SK-N-SH treated with all-trans-retinoic acid at 6 μM for 48 hours (cell line): ENCODE measurements at regions not wholly inside any gene's neighbourhood (a gene's known extent, or its start where the extent isn't known, plus 50 kb on each side); places are given as distances from the start of the nearest gene placed in this dataset.

Source experiments
- ATAC-seq: fragments of 200-7000 bp; cut with Tn5 transposase; 3 replicates; pipeline ENCODE4 v1.9.1; 2020; ENCODE audit warnings: mild to moderate bottlenecking, moderate library complexity
- BACH2 ChIP-seq: fragments of 250-450 bp; sonication (Bioruptor Pico); IDR thresholded peaks from 2 replicates; pipeline ENCODE4 v1.9.0; 2021; ENCODE audit warnings: mild to moderate bottlenecking, borderline replicate concordance
- CSDC2 ChIP-seq: fragments of 250-450 bp; sonication (Bioruptor Pico); IDR thresholded peaks from 2 replicates; pipeline ENCODE4 v1.5.0; 2020; ENCODE audit warnings: mild to moderate bottlenecking, moderate library complexity
- GLIS3 ChIP-seq: fragments of 250-450 bp; sonication (Bioruptor Pico); IDR thresholded peaks from 2 replicates; pipeline ENCODE4 v1.5.0; 2020; ENCODE audit warnings: mild to moderate bottlenecking, moderate library complexity
- ISL1 ChIP-seq: fragments of 250-450 bp; sonication (Bioruptor Pico); IDR thresholded peaks from 2 replicates; pipeline ENCODE4 v2.1.2; 2022; ENCODE audit warnings: mild to moderate bottlenecking, moderate library complexity
- OSR1 ChIP-seq: fragments of 250-450 bp; sonication (Bioruptor Pico); IDR thresholded peaks from 2 replicates; pipeline ENCODE4 v1.8.0; 2022; ENCODE audit warnings: moderate library complexity, mild to moderate bottlenecking, inconsistent platforms
- PPARA ChIP-seq: fragments of 250-450 bp; sonication (Bioruptor Pico); IDR thresholded peaks from 2 replicates; pipeline ENCODE4 v1.5.0; 2020; ENCODE audit warnings: mild to moderate bottlenecking, borderline replicate concordance
- RARB ChIP-seq: fragments of 250-450 bp; sonication (Bioruptor Pico); IDR thresholded peaks from 2 replicates; pipeline ENCODE4 v1.8.0; 2021; ENCODE audit warnings: mild to moderate bottlenecking, moderate library complexity
- SNAI2 ChIP-seq: fragments of 250-450 bp; sonication (Bioruptor Pico); IDR thresholded peaks from 2 replicates; pipeline ENCODE4 v1.5.0; 2020; ENCODE audit warnings: mild to moderate bottlenecking, moderate library complexity
- TCF4 ChIP-seq: fragments of 250-450 bp; sonication (Bioruptor Pico); IDR thresholded peaks from 2 replicates; pipeline ENCODE4 v1.8.0; 2021; ENCODE audit warnings: mild to moderate bottlenecking, moderate library complexity, borderline replicate concordance
- TOX ChIP-seq: fragments of 250-450 bp; sonication (Bioruptor Pico); IDR thresholded peaks from 2 replicates; pipeline ENCODE4 v1.8.0; 2021; ENCODE audit warnings: mild to moderate bottlenecking, moderate library complexity, borderline replicate concordance
- ZC3H10 ChIP-seq: fragments of 250-450 bp; sonication (Bioruptor Pico); IDR thresholded peaks from 2 replicates; pipeline ENCODE4 v1.5.1; 2021; ENCODE audit warnings: mild to moderate bottlenecking, moderate library complexity
- ZFP3 ChIP-seq: fragments of 250-450 bp; sonication (Bioruptor Pico); IDR thresholded peaks from 2 replicates; pipeline ENCODE4 v1.5.0; 2020; ENCODE audit warnings: mild to moderate bottlenecking, moderate library complexity
- ZFP30 ChIP-seq: fragments of 450-650 bp; formaldehyde crosslinking; IDR thresholded peaks from 2 replicates; pipeline ENCODE4 v1.5.0; 2022; ENCODE audit warnings: mild to moderate bottlenecking, moderate library complexity
- TF ChIP-seq, protein P1 (sequence below): fragments of 250-450 bp; sonication (Bioruptor Pico); IDR thresholded peaks from 2 replicates; pipeline ENCODE4 v1.8.0; 2020; ENCODE audit warnings: mild to moderate bottlenecking, moderate library complexity, borderline replicate concordance
- TF ChIP-seq, protein P2 (sequence below): fragments of 250-450 bp; sonication (Bioruptor Pico); IDR thresholded peaks from 2 replicates; pipeline ENCODE4 v1.5.1; 2021; ENCODE audit warnings: mild to moderate bottlenecking, moderate library complexity
- TF ChIP-seq, protein P3 (sequence below): fragments of 250-450 bp; sonication (Bioruptor Pico); IDR thresholded peaks from 2 replicates; pipeline ENCODE4 v1.5.0; 2020; ENCODE audit warnings: mild to moderate bottlenecking, moderate library complexity
- TF ChIP-seq, protein P4 (sequence below): fragments of 250-450 bp; sonication (Bioruptor Pico); IDR thresholded peaks from 2 replicates; pipeline ENCODE4 v1.8.0; 2021; ENCODE audit warnings: low read depth, mild to moderate bottlenecking, moderate library complexity, borderline replicate concordance

DNA sequence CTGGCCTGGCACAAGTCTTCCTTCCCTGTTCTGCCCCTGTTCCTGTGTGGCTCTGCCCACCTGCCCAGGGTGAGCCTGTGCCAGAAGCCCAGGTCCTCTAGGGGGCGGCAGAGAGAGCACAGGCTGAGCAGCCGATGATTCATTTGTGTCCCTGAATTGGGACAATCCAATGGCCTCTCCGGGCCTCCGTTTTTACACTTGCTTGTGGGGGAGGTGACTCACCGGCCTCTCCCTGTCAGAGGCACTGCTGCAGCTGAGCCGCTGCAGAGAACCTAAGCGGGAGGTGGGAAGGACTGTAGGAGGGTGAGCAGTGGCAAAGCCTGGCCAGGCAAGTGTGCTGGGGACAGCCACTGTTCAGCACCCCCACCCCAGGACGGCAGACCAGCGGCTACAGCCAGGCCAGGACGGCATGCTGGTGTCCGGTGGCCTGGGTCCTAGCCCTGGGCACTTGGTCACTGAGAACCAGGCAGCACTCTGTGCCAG is 65.2 kb upstream of the LMO1 start:
- peak; percentile 94 for ATAC-seq
- TF ChIP-seq TCF4 (CRISPR knock-in tag) = no peak
- no peak for TF ChIP-seq GLIS3
- no peak for TF ChIP-seq BACH2 (CRISPR knock-in tag)
- no peak for TF ChIP-seq ZC3H10 (CRISPR knock-in tag)
- TF ChIP-seq, protein P1, sequence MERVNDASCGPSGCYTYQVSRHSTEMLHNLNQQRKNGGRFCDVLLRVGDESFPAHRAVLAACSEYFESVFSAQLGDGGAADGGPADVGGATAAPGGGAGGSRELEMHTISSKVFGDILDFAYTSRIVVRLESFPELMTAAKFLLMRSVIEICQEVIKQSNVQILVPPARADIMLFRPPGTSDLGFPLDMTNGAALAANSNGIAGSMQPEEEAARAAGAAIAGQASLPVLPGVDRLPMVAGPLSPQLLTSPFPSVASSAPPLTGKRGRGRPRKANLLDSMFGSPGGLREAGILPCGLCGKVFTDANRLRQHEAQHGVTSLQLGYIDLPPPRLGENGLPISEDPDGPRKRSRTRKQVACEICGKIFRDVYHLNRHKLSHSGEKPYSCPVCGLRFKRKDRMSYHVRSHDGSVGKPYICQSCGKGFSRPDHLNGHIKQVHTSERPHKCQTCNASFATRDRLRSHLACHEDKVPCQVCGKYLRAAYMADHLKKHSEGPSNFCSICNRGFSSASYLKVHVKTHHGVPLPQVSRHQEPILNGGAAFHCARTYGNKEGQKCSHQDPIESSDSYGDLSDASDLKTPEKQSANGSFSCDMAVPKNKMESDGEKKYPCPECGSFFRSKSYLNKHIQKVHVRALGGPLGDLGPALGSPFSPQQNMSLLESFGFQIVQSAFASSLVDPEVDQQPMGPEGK (CRISPR knock-in tag) = no peak
- TF ChIP-seq, protein P2, sequence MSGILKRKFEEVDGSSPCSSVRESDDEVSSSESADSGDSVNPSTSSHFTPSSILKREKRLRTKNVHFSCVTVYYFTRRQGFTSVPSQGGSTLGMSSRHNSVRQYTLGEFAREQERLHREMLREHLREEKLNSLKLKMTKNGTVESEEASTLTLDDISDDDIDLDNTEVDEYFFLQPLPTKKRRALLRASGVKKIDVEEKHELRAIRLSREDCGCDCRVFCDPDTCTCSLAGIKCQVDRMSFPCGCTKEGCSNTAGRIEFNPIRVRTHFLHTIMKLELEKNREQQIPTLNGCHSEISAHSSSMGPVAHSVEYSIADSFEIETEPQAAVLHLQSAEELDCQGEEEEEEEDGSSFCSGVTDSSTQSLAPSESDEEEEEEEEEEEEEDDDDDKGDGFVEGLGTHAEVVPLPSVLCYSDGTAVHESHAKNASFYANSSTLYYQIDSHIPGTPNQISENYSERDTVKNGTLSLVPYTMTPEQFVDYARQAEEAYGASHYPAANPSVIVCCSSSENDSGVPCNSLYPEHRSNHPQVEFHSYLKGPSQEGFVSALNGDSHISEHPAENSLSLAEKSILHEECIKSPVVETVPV (CRISPR knock-in tag) = no peak
- TF ChIP-seq, protein P3, sequence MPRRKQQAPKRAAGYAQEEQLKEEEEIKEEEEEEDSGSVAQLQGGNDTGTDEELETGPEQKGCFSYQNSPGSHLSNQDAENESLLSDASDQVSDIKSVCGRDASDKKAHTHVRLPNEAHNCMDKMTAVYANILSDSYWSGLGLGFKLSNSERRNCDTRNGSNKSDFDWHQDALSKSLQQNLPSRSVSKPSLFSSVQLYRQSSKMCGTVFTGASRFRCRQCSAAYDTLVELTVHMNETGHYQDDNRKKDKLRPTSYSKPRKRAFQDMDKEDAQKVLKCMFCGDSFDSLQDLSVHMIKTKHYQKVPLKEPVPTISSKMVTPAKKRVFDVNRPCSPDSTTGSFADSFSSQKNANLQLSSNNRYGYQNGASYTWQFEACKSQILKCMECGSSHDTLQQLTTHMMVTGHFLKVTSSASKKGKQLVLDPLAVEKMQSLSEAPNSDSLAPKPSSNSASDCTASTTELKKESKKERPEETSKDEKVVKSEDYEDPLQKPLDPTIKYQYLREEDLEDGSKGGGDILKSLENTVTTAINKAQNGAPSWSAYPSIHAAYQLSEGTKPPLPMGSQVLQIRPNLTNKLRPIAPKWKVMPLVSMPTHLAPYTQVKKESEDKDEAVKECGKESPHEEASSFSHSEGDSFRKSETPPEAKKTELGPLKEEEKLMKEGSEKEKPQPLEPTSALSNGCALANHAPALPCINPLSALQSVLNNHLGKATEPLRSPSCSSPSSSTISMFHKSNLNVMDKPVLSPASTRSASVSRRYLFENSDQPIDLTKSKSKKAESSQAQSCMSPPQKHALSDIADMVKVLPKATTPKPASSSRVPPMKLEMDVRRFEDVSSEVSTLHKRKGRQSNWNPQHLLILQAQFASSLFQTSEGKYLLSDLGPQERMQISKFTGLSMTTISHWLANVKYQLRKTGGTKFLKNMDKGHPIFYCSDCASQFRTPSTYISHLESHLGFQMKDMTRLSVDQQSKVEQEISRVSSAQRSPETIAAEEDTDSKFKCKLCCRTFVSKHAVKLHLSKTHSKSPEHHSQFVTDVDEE (CRISPR knock-in tag) = no peak
- TF ChIP-seq RARB (CRISPR knock-in tag) = no peak

DNA sequence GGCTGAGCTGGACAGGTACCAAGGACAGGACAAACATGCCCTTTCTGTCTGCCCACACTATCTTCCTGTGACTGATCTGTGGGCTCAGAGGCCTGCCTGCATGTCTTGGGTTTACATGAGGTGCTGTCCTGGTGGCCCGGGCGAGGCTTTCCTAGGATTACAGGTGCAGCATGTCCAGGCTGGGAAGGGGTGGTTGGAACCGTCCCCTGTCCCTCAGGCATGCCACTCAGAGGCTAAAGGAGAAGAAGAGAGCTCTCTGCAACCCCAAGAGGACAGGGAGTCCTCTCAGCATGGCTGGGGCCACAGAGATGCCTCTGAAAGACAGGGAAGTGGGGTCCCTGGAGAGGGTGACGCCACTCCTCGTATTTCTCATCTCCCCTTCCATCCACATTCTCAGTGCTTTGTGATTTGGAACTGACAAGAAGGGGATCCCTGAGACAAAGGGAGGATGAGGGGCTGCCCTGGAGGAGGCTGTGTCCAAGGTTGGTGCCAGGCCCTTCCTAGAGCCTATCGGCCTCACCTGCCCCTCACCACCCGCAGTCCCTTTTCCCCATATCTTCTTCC is 64.6 kb upstream of the LMO1 start:
- no peak; the same call in 2 of the 3 replicates for ATAC-seq
- TF ChIP-seq SNAI2 (CRISPR knock-in tag) = no peak
- no peak for TF ChIP-seq TCF4 (CRISPR knock-in tag)
- TF ChIP-seq TOX (CRISPR knock-in tag) = no peak
- TF ChIP-seq, protein P4, sequence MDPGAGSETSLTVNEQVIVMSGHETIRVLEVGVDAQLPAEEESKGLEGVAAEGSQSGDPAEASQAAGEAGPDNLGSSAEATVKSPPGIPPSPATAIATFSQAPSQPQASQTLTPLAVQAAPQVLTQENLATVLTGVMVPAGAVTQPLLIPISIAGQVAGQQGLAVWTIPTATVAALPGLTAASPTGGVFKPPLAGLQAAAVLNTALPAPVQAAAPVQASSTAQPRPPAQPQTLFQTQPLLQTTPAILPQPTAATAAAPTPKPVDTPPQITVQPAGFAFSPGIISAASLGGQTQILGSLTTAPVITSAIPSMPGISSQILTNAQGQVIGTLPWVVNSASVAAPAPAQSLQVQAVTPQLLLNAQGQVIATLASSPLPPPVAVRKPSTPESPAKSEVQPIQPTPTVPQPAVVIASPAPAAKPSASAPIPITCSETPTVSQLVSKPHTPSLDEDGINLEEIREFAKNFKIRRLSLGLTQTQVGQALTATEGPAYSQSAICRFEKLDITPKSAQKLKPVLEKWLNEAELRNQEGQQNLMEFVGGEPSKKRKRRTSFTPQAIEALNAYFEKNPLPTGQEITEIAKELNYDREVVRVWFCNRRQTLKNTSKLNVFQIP (CRISPR knock-in tag) = no peak
- no peak for TF ChIP-seq ISL1 (CRISPR knock-in tag)
- TF ChIP-seq ZFP30 = no peak
- no peak for TF ChIP-seq OSR1 (CRISPR knock-in tag)
- TF ChIP-seq, protein P2 (CRISPR knock-in tag) = no peak
- no peak for TF ChIP-seq ZFP3
- TF ChIP-seq PPARA (CRISPR knock-in tag) = no peak
- TF ChIP-seq CSDC2 = no peak
- no peak for TF ChIP-seq BACH2 (CRISPR knock-in tag)
- TF ChIP-seq, all 23 proteins: peak for 0

DNA sequence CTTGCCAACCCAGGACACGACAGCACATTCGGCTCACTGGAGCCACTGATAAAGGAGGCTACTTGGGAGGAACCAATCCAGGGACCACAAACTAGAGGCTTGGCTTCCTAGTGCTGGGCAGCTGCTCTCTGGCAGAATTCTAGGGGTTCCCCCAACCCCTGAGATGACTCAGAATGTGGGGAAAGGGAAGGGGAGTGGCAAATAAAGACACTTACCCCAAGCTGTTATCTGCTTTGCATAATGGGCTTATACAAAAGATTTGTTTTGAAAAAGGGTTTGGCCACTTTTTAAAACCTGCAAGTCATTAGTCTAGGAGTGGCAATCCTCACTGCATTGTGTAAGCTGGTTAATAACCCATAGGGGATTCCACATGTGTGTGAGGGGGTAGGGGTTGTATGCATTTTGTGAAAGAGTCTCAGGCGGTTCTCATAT is 64.1 kb upstream of the LMO1 start:
- TF ChIP-seq, protein P1 (CRISPR knock-in tag) = no peak
- no peak for ATAC-seq
